Right hindlimb (tissue), 1 donor: ENCODE measurements at regions not wholly inside any gene's neighbourhood (a gene's known extent, or its start where the extent isn't known, plus 50 kb on each side); places are given as distances from the start of the nearest gene placed in this dataset.
"Not testable (repeated sequence)": the region's sequence is repeated elsewhere in the genome, so short reads cannot be mapped to it uniquely, and the experiment has no call there.

ENCODE experiments used
- DNase-seq: peaks from one replicate; pipeline ENCODE4 v3.0.0-alpha.2; 2018

- DNase-seq, result no peak
Measured at GRCh38 chr5:28415791-28416443, 1377.5 kb upstream of the CDH9 start.

DNA sequence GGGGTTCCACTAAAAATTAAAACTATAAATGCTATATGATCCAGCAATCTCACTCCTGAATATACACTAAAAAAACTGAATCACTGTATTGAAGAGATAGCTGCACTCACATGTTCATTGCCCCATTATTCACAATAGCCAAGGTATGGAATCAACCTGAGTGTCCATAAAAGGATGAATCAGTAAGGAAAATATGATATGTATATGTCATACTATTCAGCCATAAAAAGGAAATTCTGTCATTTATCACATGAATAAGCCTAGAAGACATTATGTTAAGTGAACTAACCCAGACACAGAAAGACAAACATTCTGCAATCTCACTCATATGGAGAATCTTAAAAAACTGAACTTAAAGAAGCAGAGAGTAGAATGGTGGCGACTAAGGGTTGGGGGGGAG lies 1376.2 kb upstream of the CDH9 start:
- DNase-seq, result no peak

GRCh38 chr5:28408651-28409050 lies 1370.3 kb upstream of the CDH9 start:
- DNase-seq, result no peak

DNA sequence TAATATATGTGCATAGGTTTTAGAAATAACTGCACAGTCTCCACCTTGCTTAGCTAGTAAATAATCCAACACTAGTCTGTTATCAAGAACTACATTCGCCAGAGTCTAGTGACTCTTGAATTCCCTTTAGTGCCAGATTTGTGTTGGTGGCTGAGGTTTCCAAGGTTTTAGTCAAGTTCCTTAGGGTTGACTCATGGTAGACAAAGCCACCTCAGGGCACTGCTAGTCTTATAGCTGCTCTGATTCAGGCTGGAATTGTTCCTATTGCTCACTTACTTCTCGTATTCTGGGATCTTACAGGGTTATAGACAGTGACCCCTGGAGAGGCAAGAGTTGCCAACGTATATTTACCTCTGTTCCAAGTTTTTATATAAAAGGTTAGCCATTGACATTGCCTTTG lies 1369.8 kb upstream of the CDH9 start:
- DNase-seq, result no peak

DNA sequence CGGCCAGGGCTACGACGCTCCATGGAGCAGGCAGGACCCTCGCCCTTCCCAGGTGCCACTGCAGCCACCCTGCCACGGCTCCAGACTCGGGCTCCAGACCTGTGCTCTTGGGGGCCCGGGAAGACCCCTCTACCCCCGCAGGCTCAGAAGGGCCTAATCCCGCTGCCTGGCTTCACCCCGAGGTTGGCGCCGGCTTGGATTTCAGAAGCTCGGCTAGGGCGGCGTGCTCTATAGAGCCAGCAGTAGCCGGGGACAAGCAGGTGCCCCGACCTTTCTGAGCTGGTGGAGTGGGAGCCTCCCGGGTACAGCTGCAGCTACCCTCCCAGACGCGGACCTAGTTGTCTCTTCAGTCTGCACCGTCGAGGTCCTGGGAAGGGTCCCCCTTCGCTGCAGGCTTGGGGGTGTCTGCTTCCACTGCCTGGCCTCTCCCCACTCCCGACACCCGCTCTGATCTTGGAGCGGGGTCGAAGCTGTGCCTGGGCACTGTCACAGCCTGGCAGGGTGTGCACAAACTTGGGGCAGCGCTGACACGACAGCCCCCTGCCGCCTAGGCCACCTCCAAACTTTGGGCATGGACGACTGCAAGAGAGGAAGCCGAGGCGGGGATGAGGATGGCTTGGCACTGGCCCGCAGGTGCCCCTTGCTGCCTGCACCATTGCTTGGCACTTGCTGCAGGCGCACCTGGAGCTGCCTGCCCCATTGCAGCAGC lies 1366.1 kb upstream of the CDH9 start:
- no peak for DNase-seq

- no peak for DNase-seq
Measured at GRCh38 chr5:28403846-28404245, 1365.5 kb upstream of the CDH9 start.

DNA sequence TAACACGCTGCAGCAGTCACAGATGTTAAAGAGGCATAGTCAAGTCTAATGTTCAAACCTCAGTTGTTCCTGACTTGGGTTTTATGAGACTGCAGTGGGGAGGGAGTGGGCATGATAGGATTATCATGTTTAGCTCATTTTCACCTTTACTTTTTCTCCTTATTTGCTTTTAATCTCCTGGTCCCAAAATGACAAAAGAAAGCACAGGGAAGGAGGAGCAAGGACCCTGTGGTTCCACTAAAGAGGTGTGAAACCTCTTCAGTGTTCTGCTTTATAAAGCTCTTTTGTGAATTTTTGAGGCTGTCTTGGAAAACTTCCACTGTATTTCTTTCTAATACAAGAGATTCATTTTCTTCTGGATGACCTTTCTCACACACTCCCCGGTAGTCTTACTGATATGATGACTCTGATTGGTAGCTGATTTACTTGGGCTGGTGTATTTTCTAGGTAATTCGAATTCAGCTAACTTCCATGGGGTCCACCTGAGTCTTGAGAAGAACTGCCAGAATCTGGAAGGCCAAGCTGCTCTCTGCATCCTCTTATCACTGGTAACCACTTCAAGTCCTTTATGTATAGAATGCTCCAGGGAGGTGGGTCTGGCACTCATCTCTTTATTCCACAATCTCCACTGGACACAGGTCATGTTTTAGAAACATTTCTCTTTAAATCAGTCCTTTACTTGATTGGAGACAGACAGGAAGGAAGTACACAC lies 1364.4 kb upstream of the CDH9 start:
- DNase-seq, result no peak

DNA sequence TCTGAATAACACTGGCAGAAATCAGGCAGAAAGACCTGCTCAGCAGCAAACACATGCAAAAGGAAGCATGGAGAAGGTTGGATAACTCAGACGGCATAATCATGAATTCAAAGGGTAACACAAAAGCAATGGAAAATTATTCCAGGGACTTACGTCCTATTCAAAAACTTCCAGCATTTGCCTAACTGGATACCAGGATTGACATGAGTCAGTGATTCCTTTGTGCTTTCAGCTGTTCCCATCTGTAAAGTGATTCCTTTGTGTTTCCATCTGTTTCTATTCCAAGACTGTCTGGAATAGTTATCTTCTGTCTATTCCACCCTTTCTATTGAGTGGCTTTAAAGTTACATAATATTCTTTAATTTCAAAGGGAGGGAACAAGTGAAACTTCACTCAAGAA lies 1361.7 kb upstream of the CDH9 start:
- DNase-seq, result no peak

DNA sequence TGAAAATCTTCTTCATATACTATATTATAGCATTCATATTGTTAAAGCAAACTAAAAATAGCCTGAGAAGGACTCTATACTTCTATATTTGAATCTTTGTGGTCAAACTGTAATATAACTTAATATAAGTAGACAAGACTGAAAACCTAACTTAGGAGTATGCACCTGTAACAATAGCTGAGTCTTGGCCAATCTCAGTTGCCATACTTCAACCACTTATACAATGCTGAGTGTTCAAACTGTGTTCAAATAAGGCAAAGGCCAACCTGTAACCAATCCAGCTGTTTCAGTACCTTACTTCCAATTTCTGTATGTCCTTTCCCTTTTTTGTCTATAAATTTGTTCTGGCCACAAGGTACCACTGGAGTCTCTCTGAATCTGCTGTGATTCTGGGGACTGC lies 1360.8 kb upstream of the CDH9 start:
- no peak for DNase-seq

GRCh38 chr5:28398185-28398584 lies 1359.8 kb upstream of the CDH9 start:
- no peak for DNase-seq

DNA sequence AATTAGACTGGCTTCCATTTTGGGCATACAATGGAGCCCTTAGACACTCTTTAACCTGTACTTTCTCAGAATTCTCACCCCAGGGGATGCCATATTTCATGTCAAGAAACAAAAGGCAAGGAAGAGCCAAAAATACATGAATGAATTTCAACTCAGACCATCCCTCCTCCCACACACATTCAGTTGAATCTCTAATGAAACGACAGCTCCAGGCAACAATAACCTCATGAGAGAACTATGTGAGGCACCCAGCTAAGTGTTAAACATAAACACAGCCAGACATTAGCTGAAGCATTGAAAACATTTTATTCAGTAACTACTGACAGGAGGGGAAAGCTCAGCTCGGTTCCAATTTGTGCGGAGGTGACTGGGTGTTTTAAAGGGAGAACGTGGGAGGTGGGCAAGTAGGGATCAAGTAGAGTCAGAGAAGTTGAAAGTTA lies 1359.1 kb upstream of the CDH9 start:
- no peak for DNase-seq

GRCh38 chr5:28391277-28391676 lies 1352.9 kb upstream of the CDH9 start:
- DNase-seq, result no peak

- DNase-seq, result no peak
Measured at GRCh38 chr5:28390341-28390740, 1352.0 kb upstream of the CDH9 start.

- not testable (repeated sequence) for DNase-seq
Measured at GRCh38 chr5:28389727-28390126, 1351.3 kb upstream of the CDH9 start.

DNA sequence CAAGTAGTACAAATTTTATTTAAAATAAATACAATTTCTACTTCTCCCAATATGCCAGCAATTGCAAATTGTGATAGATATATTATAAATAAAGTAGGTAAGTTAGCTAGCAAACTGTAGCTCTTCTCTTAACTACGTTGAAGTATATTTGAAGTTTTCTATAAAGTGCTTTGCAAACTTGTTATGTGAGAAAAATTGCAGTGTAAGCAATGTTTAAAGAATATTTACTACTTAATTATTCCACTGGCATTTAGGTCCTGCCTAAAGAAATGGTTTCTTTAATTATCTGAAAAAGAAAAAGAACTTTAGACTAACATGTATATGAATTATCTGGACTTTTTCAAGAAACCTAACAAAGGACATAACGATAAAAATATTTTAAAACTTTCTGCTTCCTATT lies 1350.0 kb upstream of the CDH9 start:
- DNase-seq, result no peak

- DNase-seq, result no peak
Measured at GRCh38 chr5:28386712-28387111, 1348.3 kb upstream of the CDH9 start.

GRCh38 chr5:28380167-28380566 lies 1341.8 kb upstream of the CDH9 start:
- DNase-seq, result no peak

DNA sequence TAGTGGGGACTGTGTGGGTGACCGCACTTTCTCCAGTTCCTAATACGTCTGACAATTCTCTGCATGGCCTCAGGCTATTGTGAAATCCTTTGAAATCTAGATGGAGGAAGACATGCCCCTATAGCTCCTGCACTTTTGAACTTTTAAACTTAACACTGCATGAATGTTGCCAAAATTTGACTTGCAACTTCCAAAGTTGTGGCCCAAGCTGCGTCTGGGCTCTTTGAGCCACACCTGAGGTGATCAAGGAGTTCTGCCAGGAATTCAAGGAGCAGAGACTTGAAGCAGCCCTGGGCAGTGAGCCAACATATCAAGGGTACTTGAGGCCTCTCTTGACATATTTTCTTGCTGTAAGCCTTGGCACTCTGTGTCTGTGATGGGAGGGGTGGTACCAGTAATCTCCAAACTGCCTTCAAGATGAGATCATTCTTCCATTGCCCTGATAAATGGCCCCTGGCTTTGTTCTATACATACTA lies 1336.1 kb upstream of the CDH9 start:
- DNase-seq, result no peak

DNA sequence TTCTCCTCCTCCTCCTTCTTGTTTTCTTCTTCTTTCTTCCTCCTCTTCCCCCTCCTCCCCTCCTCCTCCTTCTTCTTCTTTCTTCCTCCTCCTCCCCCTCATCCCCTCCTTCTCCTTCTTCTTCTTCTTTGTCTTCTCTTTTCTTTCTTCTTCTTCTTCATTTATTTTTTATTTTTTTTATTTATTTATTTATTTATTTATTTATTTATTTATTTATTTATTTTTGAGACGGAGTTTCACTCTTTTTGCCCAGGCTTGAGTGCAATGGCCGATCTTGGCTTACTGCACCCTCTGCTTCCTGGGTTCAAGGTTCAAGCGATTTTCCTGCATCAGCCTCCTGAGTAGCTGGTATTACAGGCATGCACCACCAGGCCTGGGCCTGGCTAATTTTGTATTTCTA lies 1332.5 kb upstream of the CDH9 start:
- no peak for DNase-seq

GRCh38 chr5:28369418-28369817 lies 1331.0 kb upstream of the CDH9 start:
- DNase-seq, result no peak

DNA sequence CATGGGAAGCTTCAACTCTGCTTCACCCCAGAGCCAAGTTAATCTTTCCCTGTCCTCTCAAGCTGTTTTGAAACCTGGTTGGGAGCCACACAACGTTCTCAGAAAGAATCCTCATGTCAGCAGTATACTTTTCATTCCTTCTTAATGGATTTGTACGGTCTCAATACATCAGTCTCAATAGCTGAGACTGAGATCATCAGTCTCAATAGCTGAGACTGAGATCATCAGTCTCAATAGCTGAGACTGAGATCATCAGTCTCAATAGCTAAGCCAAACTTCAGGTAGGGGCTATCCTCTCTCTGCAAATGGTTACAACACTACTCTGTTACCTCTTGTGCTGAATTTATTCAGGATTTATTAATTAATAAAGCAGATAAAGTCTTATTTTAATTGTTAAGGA lies 1317.4 kb upstream of the CDH9 start:
- no peak for DNase-seq

GRCh38 chr5:28346696-28347095 lies 1308.3 kb upstream of the CDH9 start:
- DNase-seq, result no peak

GRCh38 chr5:28344836-28345433 lies 1306.5 kb upstream of the CDH9 start:
- DNase-seq, result no peak

- DNase-seq, result no peak
Measured at GRCh38 chr5:28329176-28329575, 1290.8 kb upstream of the CDH9 start.
